ENCODE measurements at regions not wholly inside any gene's neighbourhood (a gene's known extent, or its start where the extent isn't known, plus 50 kb on each side); places are given as distances from the start of the nearest gene placed in this dataset.

- no peak for DNase-seq (ENCODE audit: low spot score)
Measured at GRCh38 chr9:14560194-14560593, 133.0 kb downstream of the ZDHHC21 start.

- no peak for DNase-seq (ENCODE audit: low spot score)
Measured at GRCh38 chr9:14554886-14555285, 138.3 kb downstream of the ZDHHC21 start.

GRCh38 chr9:14547245-14548060 is 145.8 kb downstream of the ZDHHC21 start:
- no peak for DNase-seq (ENCODE audit: low spot score)

- DNase-seq (ENCODE audit: low spot score) = no peak
Measured at GRCh38 chr9:14546693-14547092, 146.5 kb downstream of the ZDHHC21 start.

- no peak for DNase-seq (ENCODE audit: low spot score)
Measured at GRCh38 chr9:14542071-14542470, 151.2 kb downstream of the ZDHHC21 start.

GRCh38 chr9:14538526-14538925 is 154.7 kb downstream of the ZDHHC21 start:
- DNase-seq (ENCODE audit: low spot score) = no peak

- DNase-seq (ENCODE audit: low spot score) = no peak
Measured at GRCh38 chr9:14535161-14535955, 157.9 kb downstream of the ZDHHC21 start.

GRCh38 chr9:14533867-14534640 is 159.2 kb downstream of the ZDHHC21 start:
- no peak for DNase-seq (ENCODE audit: low spot score)

GRCh38 chr9:14532456-14533115 is 160.6 kb downstream of the ZDHHC21 start:
- DNase-seq (ENCODE audit: low spot score) = no peak

GRCh38 chr9:14531341-14532269 is 161.6 kb downstream of the ZDHHC21 start:
- DNase-seq (ENCODE audit: low spot score) = no peak

- DNase-seq (ENCODE audit: low spot score) = no peak
Measured at GRCh38 chr9:14530841-14531240, 162.4 kb downstream of the ZDHHC21 start.

- DNase-seq (ENCODE audit: low spot score) = no peak
Measured at GRCh38 chr9:14530366-14530765, 162.9 kb downstream of the ZDHHC21 start.

- no peak for DNase-seq (ENCODE audit: low spot score)
Measured at GRCh38 chr9:14529629-14530028, 163.6 kb downstream of the ZDHHC21 start.

GRCh38 chr9:14529054-14529453 is 164.2 kb downstream of the ZDHHC21 start:
- DNase-seq (ENCODE audit: low spot score) = no peak

GRCh38 chr9:14526504-14526903 is 166.7 kb downstream of the ZDHHC21 start:
- DNase-seq (ENCODE audit: low spot score) = no peak

GRCh38 chr9:14525856-14526255 is 167.4 kb downstream of the ZDHHC21 start:
- DNase-seq (ENCODE audit: low spot score) = no peak

GRCh38 chr9:14524873-14525515 is 168.2 kb downstream of the ZDHHC21 start:
- DNase-seq (ENCODE audit: low spot score) = no peak

GRCh38 chr9:14523545-14523944 is 169.7 kb downstream of the ZDHHC21 start:
- no peak for DNase-seq (ENCODE audit: low spot score)

GRCh38 chr9:14522627-14523379 is 170.4 kb downstream of the ZDHHC21 start:
- DNase-seq (ENCODE audit: low spot score) = no peak

Data from ureter (tissue), 1 donor.